CD4-positive, alpha-beta T cell treated with Interleukin-15 for 1 hour (primary cell): ENCODE measurements at regions not wholly inside any gene's neighbourhood (a gene's known extent, or its start where the extent isn't known, plus 50 kb on each side); places are given as distances from the start of the nearest gene placed in this dataset.

ENCODE experiments used
- DNase-seq: peaks from one replicate; pipeline ENCODE4 v3.0.0-alpha.2; 2020

- DNase-seq: no peak
Measured at GRCh38 chr7:18262058-18262457, 233.5 kb upstream of the HDAC9 start.

GRCh38 chr7:18265611-18266281, 229.8 kb upstream of the HDAC9 start:
- no peak for DNase-seq

GRCh38 chr7:18268571-18268970, 227.0 kb upstream of the HDAC9 start:
- DNase-seq: no peak

GRCh38 chr7:18276380-18276779, 219.2 kb upstream of the HDAC9 start:
- DNase-seq: no peak

- no peak for DNase-seq
Measured at GRCh38 chr7:18278316-18278715, 217.2 kb upstream of the HDAC9 start.

- DNase-seq: no peak
Measured at GRCh38 chr7:18283045-18283444, 212.5 kb upstream of the HDAC9 start.

GRCh38 chr7:18287482-18287881, 208.1 kb upstream of the HDAC9 start:
- DNase-seq: no peak

- no peak for DNase-seq
Measured at GRCh38 chr7:18288322-18289037, 207.1 kb upstream of the HDAC9 start.

GRCh38 chr7:18289788-18290187, 205.8 kb upstream of the HDAC9 start:
- no peak for DNase-seq

- DNase-seq: no peak
Measured at GRCh38 chr7:18290223-18290622, 205.3 kb upstream of the HDAC9 start.

- no peak for DNase-seq
Measured at GRCh38 chr7:18290865-18291264, 204.7 kb upstream of the HDAC9 start.

- no peak for DNase-seq
Measured at GRCh38 chr7:18292584-18292983, 203.0 kb upstream of the HDAC9 start.

GRCh38 chr7:18293759-18294158, 201.8 kb upstream of the HDAC9 start:
- DNase-seq: no peak

- no peak for DNase-seq
Measured at GRCh38 chr7:18294411-18294810, 201.1 kb upstream of the HDAC9 start.

GRCh38 chr7:18295781-18296423, 199.6 kb upstream of the HDAC9 start:
- no peak for DNase-seq

- no peak for DNase-seq
Measured at GRCh38 chr7:18302097-18302496, 193.5 kb upstream of the HDAC9 start.

GRCh38 chr7:18305866-18306265, 189.7 kb upstream of the HDAC9 start:
- no peak for DNase-seq

- no peak for DNase-seq
Measured at GRCh38 chr7:18306696-18307095, 188.9 kb upstream of the HDAC9 start.

- DNase-seq: no peak
Measured at GRCh38 chr7:18308938-18309337, 186.6 kb upstream of the HDAC9 start.

GRCh38 chr7:18312482-18312881, 183.1 kb upstream of the HDAC9 start:
- no peak for DNase-seq

GRCh38 chr7:18313965-18314364, 181.6 kb upstream of the HDAC9 start:
- DNase-seq: no peak

GRCh38 chr7:18315241-18315640, 180.3 kb upstream of the HDAC9 start:
- DNase-seq: no peak

GRCh38 chr7:18317941-18318340, 177.6 kb upstream of the HDAC9 start:
- DNase-seq: no peak

GRCh38 chr7:18320422-18320821, 175.1 kb upstream of the HDAC9 start:
- DNase-seq: no peak
